ENCODE measurements at regions not wholly inside any gene's neighbourhood (a gene's known extent, or its start where the extent isn't known, plus 50 kb on each side); places are given as distances from the start of the nearest gene placed in this dataset.

DNA sequence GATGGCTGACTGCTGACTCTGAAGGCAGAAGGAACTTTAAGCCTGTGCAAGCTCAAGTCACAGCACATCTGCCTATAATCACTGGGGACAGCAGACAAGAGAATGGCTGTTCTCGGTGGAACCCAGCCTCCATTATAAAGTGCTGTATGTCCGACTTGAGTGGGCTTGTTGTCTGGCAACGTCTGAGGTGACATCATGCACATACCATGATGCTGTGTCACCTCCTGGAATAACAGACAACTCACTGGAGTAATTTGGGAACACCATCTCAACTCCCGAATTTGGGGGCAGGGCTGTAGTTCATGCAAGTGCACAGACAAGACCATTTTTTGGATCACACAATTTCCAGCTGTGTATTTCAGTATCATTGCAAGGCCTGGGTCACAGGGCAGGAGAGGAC, 59.8 kb upstream of the GPM6B start (continued):
- TF ChIP-seq, protein P1, sequence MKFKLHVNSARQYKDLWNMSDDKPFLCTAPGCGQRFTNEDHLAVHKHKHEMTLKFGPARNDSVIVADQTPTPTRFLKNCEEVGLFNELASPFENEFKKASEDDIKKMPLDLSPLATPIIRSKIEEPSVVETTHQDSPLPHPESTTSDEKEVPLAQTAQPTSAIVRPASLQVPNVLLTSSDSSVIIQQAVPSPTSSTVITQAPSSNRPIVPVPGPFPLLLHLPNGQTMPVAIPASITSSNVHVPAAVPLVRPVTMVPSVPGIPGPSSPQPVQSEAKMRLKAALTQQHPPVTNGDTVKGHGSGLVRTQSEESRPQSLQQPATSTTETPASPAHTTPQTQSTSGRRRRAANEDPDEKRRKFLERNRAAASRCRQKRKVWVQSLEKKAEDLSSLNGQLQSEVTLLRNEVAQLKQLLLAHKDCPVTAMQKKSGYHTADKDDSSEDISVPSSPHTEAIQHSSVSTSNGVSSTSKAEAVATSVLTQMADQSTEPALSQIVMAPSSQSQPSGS (tag by site-specific recombination; IDR thresholded peaks at IDR 0.05; ENCODE audit: low read depth): peak; percentile 69; the same call in 1 of the 2 replicates
- TF ChIP-seq ZNF629 (tag by site-specific recombination; IDR thresholded peaks at IDR 0.05) (peak; percentile 81), SALL2 (tag by site-specific recombination; IDR thresholded peaks at IDR 0.05; ENCODE audit: borderline replicate concordance) (no peak), YY2 (tag by site-specific recombination; IDR thresholded peaks at IDR 0.05) (peak; percentile 71; the same call in 1 of the 2 replicates), EGR2 (tag by site-specific recombination; IDR thresholded peaks at IDR 0.05; ENCODE audit: low read depth) (0 out of 2 replicates have a peak, but pooled peaks have one; percentile 20), ZNF175 (tag by site-specific recombination; IDR thresholded peaks at IDR 0.05) (no peak), ZNF366 (tag by site-specific recombination; conservative IDR thresholded peaks at IDR 0.05) (peak; percentile 50; the same call in 1 of the 2 replicates), ZNF600 (tag by site-specific recombination; IDR thresholded peaks at IDR 0.05) (peak; percentile 74)

DNA sequence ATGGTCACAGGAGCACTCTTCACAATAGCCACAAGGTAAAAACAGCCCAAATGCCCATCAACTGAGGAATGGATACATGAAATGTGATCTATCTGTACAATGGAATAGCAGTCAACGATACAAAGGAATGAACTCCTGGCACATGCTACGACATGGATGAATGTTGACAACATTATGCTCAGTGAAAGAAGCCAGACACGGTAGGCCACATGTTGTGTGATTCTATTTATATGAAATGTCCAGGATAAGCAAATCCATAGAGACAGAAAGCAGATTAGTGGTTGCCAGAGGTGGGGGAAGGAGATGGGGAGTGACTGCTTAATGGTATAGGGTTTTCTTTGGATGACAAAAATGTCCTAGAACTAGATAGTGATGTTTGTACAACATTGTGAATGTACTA, 58.7 kb upstream of the GPM6B start:
- no peaks in the 10 kb centered on the region for H3K36me3 ChIP-seq (ENCODE audit: control insufficient read depth in 2 of 2, insufficient read depth in 1 of 2, low read length in 2 of 2)
- POLR2A ChIA-PET: no interaction called here
- TF ChIP-seq ZEB2 (tag by site-specific recombination; IDR thresholded peaks at IDR 0.05) (no peak), TRIM28 (IDR thresholded peaks at IDR 0.05; ENCODE audit: borderline replicate concordance, low read length) (no peak), ZNF600 (tag by site-specific recombination; IDR thresholded peaks at IDR 0.05) (no peak), ZNF146 (tag by site-specific recombination; IDR thresholded peaks at IDR 0.05) (no peak)
- no peak overlapping the region for H3K4me3 ChIP-seq (ENCODE audit: low read depth, low read length)
- no peaks in the 10 kb centered on the region for H3K4me1 ChIP-seq (ENCODE audit: control insufficient read depth, insufficient read depth, low read length)
- no peaks in the 10 kb centered on the region for H3K9me3 ChIP-seq (ENCODE audit: control insufficient read depth, insufficient read depth, low read depth, low read length)
- H3K27ac ChIP-seq (ENCODE audit: extremely low read depth, low read depth, low read length): no peak overlapping the region
- CTCF ChIA-PET: interaction anchor here (0.9 kb wide), 1 partner anchor 32 kb away, joined by 3 read pairs; no protein-coding TSS in a partner anchor

DNA sequence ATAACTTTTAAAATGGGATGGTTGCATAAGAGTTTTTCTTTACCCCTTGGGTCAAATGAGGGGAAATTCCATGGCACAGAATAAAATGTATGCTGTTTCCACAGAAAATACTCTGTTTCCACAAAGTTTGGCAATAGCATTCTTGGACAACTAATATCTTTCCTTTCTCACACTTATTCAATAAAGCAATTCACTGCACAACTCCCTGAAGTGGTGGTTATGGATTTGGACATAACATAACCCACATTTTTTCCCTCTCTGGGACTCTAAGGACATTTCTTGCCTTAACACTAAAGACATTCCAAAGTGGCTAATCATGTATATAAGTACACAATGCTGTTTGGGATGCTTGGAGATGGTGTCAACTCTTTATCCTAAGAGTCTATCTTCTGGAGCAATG, 51.7 kb upstream of the GPM6B start:
- Histone ChIP-seq H3K36me3 (ENCODE audit: control insufficient read depth in 2 of 2, insufficient read depth in 1 of 2, low read length in 2 of 2) (no peaks in the 10 kb centered on the region), H3K27ac (ENCODE audit: extremely low read depth, low read depth, low read length) (no peak overlapping the region), H3K9me3 (ENCODE audit: control insufficient read depth, insufficient read depth, low read depth, low read length) (no peaks in the 10 kb centered on the region), H3K4me3 (ENCODE audit: low read depth, low read length) (no peak overlapping the region), H3K4me1 (ENCODE audit: control insufficient read depth, insufficient read depth, low read length) (peaks cover 4% of the 10 kb centered on the region; the same call in 1 of the 2 replicates)
- CTCF ChIA-PET: interaction anchor here (0.8 kb wide), 1 partner anchor 70 kb away, joined by 4 read pairs; no protein-coding TSS in a partner anchor
- POLR2A ChIA-PET: no interaction called here
- TF ChIP-seq ZNF501 (tag by site-specific recombination; IDR thresholded peaks at IDR 0.05) (no peak), WT1 (tag by site-specific recombination; IDR thresholded peaks at IDR 0.05) (no peak)
- TF ChIP-seq, protein P1 (tag by site-specific recombination; IDR thresholded peaks at IDR 0.05; ENCODE audit: low read depth): no peak
- TF ChIP-seq, protein P2, sequence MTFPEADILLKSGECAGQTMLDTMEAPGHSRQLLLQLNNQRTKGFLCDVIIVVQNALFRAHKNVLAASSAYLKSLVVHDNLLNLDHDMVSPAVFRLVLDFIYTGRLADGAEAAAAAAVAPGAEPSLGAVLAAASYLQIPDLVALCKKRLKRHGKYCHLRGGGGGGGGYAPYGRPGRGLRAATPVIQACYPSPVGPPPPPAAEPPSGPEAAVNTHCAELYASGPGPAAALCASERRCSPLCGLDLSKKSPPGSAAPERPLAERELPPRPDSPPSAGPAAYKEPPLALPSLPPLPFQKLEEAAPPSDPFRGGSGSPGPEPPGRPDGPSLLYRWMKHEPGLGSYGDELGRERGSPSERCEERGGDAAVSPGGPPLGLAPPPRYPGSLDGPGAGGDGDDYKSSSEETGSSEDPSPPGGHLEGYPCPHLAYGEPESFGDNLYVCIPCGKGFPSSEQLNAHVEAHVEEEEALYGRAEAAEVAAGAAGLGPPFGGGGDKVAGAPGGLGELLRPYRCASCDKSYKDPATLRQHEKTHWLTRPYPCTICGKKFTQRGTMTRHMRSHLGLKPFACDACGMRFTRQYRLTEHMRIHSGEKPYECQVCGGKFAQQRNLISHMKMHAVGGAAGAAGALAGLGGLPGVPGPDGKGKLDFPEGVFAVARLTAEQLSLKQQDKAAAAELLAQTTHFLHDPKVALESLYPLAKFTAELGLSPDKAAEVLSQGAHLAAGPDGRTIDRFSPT (tag by site-specific recombination; IDR thresholded peaks at IDR 0.05): no peak
- TF ChIP-seq, protein P3, sequence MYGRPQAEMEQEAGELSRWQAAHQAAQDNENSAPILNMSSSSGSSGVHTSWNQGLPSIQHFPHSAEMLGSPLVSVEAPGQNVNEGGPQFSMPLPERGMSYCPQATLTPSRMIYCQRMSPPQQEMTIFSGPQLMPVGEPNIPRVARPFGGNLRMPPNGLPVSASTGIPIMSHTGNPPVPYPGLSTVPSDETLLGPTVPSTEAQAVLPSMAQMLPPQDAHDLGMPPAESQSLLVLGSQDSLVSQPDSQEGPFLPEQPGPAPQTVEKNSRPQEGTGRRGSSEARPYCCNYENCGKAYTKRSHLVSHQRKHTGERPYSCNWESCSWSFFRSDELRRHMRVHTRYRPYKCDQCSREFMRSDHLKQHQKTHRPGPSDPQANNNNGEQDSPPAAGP (tag by site-specific recombination; IDR thresholded peaks at IDR 0.05): no peak
